Right atrium auricular region (tissue), 2 donors: ENCODE measurements at regions not wholly inside any gene's neighbourhood (a gene's known extent, or its start where the extent isn't known, plus 50 kb on each side); places are given as distances from the start of the nearest gene placed in this dataset.

Source experiments
- DNase-seq: peaks from one replicate; pipeline ENCODE4 v3.0.0-alpha.2; 2019; ENCODE audit warnings: low spot score
- H3K27ac ChIP-seq, 2 donors: fragments of 200-600 bp; sonication (generic); 1 replicate in 1 of 2; 2 replicates in 1 of 2; pipeline ENCODE4 v1.5.1; 2016 to 2019
- H3K27me3 ChIP-seq, 2 donors: fragments of 200-600 bp; sonication (generic); one replicate each; pipeline versions ENCODE4 v1.5.1 to v1.6.0; 2017 to 2019
- H3K36me3 ChIP-seq: fragments of 200-600 bp; sonication (generic); one replicate; pipeline ENCODE4 v1.5.1; 2016
- H3K4me1 ChIP-seq, 2 donors: fragments of 200-600 bp; sonication (generic); one replicate each; pipeline versions ENCODE4 v1.5.1 to v1.6.0; 2017 to 2019
- H3K4me3 ChIP-seq, 2 donors: fragments of 200-600 bp; sonication (generic); 1 replicate in 1 of 2; 2 replicates in 1 of 2; pipeline ENCODE4 v1.5.1; 2017 to 2019; ENCODE audit warnings: mild to moderate bottlenecking in 1 of 2, moderate library complexity in 1 of 2
- H3K9me3 ChIP-seq, 2 donors: fragments of 200-600 bp; sonication (generic); one replicate each; pipeline ENCODE4 v1.5.1; 2019
- TF ChIP-seq, protein P1 (sequence below), 2 donors: fragments of 200-600 bp; sonication (generic); IDR thresholded peaks; one replicate each; pipeline ENCODE4 v1.5.1; 2019; ENCODE audit warnings: antibody characterized with exemption in 2 of 2

GRCh38 chr3:70556056-70556455 lies 243.6 kb upstream of the MDFIC2 start:
- TF ChIP-seq, protein P1, sequence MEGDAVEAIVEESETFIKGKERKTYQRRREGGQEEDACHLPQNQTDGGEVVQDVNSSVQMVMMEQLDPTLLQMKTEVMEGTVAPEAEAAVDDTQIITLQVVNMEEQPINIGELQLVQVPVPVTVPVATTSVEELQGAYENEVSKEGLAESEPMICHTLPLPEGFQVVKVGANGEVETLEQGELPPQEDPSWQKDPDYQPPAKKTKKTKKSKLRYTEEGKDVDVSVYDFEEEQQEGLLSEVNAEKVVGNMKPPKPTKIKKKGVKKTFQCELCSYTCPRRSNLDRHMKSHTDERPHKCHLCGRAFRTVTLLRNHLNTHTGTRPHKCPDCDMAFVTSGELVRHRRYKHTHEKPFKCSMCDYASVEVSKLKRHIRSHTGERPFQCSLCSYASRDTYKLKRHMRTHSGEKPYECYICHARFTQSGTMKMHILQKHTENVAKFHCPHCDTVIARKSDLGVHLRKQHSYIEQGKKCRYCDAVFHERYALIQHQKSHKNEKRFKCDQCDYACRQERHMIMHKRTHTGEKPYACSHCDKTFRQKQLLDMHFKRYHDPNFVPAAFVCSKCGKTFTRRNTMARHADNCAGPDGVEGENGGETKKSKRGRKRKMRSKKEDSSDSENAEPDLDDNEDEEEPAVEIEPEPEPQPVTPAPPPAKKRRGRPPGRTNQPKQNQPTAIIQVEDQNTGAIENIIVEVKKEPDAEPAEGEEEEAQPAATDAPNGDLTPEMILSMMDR (IDR thresholded peaks at IDR 0.05), result no peak
- Histone ChIP-seq H3K9me3 (no peaks in the 10 kb centered on the region), H3K27ac (no peak overlapping the region), H3K36me3 (no peaks in the 10 kb centered on the region), H3K4me1 (no peaks in the 10 kb centered on the region), H3K27me3 (no peaks in the 10 kb centered on the region), H3K4me3 (no peak overlapping the region)
- DNase-seq, result no peak

DNA sequence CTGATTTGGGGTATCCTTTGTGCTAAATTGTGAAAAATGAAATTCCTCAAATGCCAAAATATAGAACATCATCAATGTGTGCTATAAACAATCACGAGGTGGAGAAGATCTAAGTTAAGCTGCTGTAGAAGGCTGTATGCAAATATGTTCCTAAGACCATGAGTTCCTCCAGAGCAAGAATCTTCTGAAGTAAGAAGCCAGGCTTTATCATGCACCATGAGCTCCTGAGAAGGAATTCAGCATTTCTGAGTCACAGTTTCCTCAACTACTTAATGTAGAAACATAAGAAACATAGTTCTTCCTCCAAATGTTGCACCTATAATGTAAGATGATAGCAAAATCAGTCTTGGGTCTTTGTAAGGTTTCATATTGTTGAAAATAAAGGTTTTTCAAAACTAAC lies 241.7 kb upstream of the MDFIC2 start:
- H3K27me3 ChIP-seq, result no peaks in the 10 kb centered on the region
- no peaks in the 10 kb centered on the region for H3K4me1 ChIP-seq
- H3K9me3 ChIP-seq, result no peaks in the 10 kb centered on the region
- DNase-seq, result no peak
- no peak overlapping the region for H3K4me3 ChIP-seq
- H3K27ac ChIP-seq, result no peak overlapping the region
- TF ChIP-seq, protein P1 (IDR thresholded peaks at IDR 0.05), result no peak
- no peaks in the 10 kb centered on the region for H3K36me3 ChIP-seq

GRCh38 chr3:70550723-70551319 lies 238.4 kb upstream of the MDFIC2 start:
- Histone ChIP-seq H3K9me3 (no peaks in the 10 kb centered on the region), H3K27ac (no peak overlapping the region), H3K36me3 (no peaks in the 10 kb centered on the region), H3K4me3 (no peak overlapping the region), H3K4me1 (no peaks in the 10 kb centered on the region), H3K27me3 (no peaks in the 10 kb centered on the region)
- TF ChIP-seq, protein P1 (IDR thresholded peaks at IDR 0.05), result peak; percentile 63 to 87
- peak; percentile 75 for DNase-seq

- DNase-seq, result no peak
- H3K27ac ChIP-seq, result no peak overlapping the region
- TF ChIP-seq, protein P1 (IDR thresholded peaks at IDR 0.05), result no peak
- H3K36me3 ChIP-seq, result no peaks in the 10 kb centered on the region
- H3K9me3 ChIP-seq, result no peaks in the 10 kb centered on the region
- H3K27me3 ChIP-seq, result no peaks in the 10 kb centered on the region
- H3K4me3 ChIP-seq, result no peak overlapping the region
- no peaks in the 10 kb centered on the region for H3K4me1 ChIP-seq
These were observed 234.2 kb upstream of the MDFIC2 start for GRCh38 chr3:70546679-70547078.

DNA sequence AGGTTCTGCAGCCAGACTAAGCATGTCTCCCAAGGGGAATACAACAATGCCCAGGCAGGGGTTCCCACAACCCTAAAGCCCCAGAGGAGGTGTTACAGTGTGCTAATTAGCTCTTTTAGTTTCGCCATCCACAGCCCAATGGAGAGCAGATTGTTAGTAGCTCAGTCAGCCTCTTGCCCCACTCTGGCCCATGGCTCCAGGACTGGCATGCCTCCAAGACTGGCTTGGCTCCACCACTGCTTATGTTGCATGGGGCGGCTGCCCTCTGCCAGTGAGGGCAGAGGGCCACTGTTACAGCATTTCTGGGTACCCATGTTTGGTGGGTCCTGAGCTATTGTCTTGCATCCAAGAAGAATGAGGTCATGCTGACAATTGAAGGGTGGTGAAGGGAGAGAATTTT lies 231.1 kb upstream of the MDFIC2 start:
- Histone ChIP-seq H3K4me3 (no peak overlapping the region), H3K27ac (no peak overlapping the region), H3K36me3 (no peaks in the 10 kb centered on the region), H3K4me1 (no peaks in the 10 kb centered on the region), H3K9me3 (no peaks in the 10 kb centered on the region), H3K27me3 (no peaks in the 10 kb centered on the region)
- TF ChIP-seq, protein P1 (IDR thresholded peaks at IDR 0.05), result no peak
- DNase-seq, result no peak

GRCh38 chr3:70539908-70540307 lies 227.5 kb upstream of the MDFIC2 start:
- Histone ChIP-seq H3K4me3 (no peak overlapping the region), H3K4me1 (no peaks in the 10 kb centered on the region), H3K36me3 (no peaks in the 10 kb centered on the region), H3K9me3 (no peaks in the 10 kb centered on the region), H3K27me3 (no peaks in the 10 kb centered on the region), H3K27ac (no peak overlapping the region)
- TF ChIP-seq, protein P1 (IDR thresholded peaks at IDR 0.05), result no peak
- DNase-seq, result no peak
